ENCODE measurements at regions not wholly inside any gene's neighbourhood (a gene's known extent, or its start where the extent isn't known, plus 50 kb on each side); places are given as distances from the start of the nearest gene placed in this dataset.

- DNase-seq: no peak
These were observed 593.7 kb upstream of the KLF4 start for GRCh38 chr9:108083160-108083750.

- no peak for DNase-seq
These were observed 591.5 kb upstream of the KLF4 start for GRCh38 chr9:108081112-108081511.

- no peak for DNase-seq
These were observed 590.7 kb upstream of the KLF4 start for GRCh38 chr9:108080285-108080684.

GRCh38 chr9:108078811-108079210 lies 589.2 kb upstream of the KLF4 start:
- DNase-seq: no peak

- DNase-seq: no peak
These were observed 588.8 kb upstream of the KLF4 start for GRCh38 chr9:108078375-108078774.

- DNase-seq: no peak
These were observed 588.0 kb upstream of the KLF4 start for GRCh38 chr9:108077556-108077955.

GRCh38 chr9:108074900-108075299 lies 585.3 kb upstream of the KLF4 start:
- no peak for DNase-seq

GRCh38 chr9:108073823-108074222 lies 584.3 kb upstream of the KLF4 start:
- DNase-seq: no peak

- DNase-seq: no peak
These were observed 583.2 kb upstream of the KLF4 start for GRCh38 chr9:108072740-108073139.

GRCh38 chr9:108070861-108071260 lies 581.3 kb upstream of the KLF4 start:
- no peak for DNase-seq

GRCh38 chr9:108069991-108070390 lies 580.4 kb upstream of the KLF4 start:
- DNase-seq: no peak

- no peak for DNase-seq
These were observed 573.1 kb upstream of the KLF4 start for GRCh38 chr9:108062680-108063079.

- no peak for DNase-seq
These were observed 570.6 kb upstream of the KLF4 start for GRCh38 chr9:108060175-108060574.

GRCh38 chr9:108058135-108058814 lies 568.7 kb upstream of the KLF4 start:
- DNase-seq: peak; percentile 9

- DNase-seq: peak; percentile 97
These were observed 568.0 kb upstream of the KLF4 start for GRCh38 chr9:108057421-108058134.

GRCh38 chr9:108056805-108057386 lies 567.3 kb upstream of the KLF4 start:
- peak; percentile 86 for DNase-seq

GRCh38 chr9:108056084-108056804 lies 566.7 kb upstream of the KLF4 start:
- DNase-seq: peak; percentile 63

GRCh38 chr9:108054131-108054630 lies 564.6 kb upstream of the KLF4 start:
- peak; percentile 8 for DNase-seq

GRCh38 chr9:108053555-108054061 lies 564.0 kb upstream of the KLF4 start:
- peak; percentile 93 for DNase-seq

- no peak for DNase-seq
These were observed 563.0 kb upstream of the KLF4 start for GRCh38 chr9:108052431-108053080.

- DNase-seq: no peak
These were observed 561.3 kb upstream of the KLF4 start for GRCh38 chr9:108050894-108051293.
